HG03139 (cell line): ENCODE measurements at regions not wholly inside any gene's neighbourhood (a gene's known extent, or its start where the extent isn't known, plus 50 kb on each side); places are given as distances from the start of the nearest gene placed in this dataset.
"Not testable (repeated sequence)": the region's sequence is repeated elsewhere in the genome, so short reads cannot be mapped to it uniquely, and the experiment has no call there.

Experiments used
- ATAC-seq: cut with Tn5 transposase; IDR thresholded peaks from one replicate; pipeline ENCODE4 v1.9.1; 2021; ENCODE audit not compliant: unreplicated experiment

DNA sequence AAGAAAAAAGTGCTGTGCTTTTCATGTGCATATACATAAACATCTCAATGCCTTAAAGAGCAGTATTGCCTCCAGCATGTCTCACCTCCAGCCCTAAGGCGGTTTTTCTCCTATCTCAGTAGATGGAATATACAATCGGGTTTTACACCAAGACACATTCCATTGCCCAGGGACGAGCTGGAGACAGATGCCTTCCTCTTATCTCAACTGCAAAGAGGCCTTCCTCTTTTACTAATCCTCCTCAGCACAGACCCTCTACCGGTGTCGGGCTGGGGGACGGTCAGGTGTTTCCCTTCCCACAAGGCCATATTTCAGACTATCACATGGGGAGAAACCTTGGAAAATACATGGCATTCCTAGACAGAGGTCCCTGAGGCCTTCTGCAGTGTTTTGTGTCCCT, 385.3 kb downstream of the AMY1C start:
- ATAC-seq, result not testable (repeated sequence)

DNA sequence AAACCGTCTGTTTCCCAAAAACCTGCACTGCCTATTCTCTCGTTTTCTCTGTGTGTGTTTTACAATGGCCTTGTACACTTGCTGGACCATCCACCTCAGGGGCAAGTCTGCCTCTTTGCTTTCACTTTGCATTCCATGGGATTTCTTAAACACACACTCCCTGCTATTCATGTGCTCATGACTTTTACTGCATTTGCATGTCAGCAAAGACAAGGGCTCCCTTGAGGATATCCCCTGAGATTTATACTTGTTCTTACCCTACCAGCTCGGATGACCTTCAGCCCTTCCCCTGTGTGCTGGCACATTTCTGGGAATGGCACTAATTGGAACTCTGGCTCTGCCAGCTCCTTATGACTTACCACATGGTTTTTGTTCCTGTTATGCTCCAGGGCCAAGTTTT, 386.9 kb downstream of the AMY1C start:
- ATAC-seq, result no peak

DNA sequence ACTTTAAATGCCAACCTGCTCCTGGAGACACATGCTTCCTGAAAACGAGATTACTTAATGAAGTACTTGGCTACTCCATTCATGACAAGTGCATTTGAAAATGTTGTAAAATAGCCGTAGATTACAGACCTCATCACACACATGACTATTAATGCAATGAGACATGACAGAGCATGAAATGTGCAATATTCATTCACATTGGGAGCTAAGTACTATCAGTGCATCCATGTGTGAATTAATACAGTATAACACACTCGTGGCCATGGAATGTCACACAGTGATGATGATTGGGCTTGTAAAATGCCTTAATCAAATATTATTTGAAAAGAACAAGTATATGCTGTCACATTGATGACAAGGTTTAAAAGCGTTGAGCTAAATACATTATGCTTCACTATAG, 407.0 kb downstream of the AMY1C start:
- no peak for ATAC-seq

DNA sequence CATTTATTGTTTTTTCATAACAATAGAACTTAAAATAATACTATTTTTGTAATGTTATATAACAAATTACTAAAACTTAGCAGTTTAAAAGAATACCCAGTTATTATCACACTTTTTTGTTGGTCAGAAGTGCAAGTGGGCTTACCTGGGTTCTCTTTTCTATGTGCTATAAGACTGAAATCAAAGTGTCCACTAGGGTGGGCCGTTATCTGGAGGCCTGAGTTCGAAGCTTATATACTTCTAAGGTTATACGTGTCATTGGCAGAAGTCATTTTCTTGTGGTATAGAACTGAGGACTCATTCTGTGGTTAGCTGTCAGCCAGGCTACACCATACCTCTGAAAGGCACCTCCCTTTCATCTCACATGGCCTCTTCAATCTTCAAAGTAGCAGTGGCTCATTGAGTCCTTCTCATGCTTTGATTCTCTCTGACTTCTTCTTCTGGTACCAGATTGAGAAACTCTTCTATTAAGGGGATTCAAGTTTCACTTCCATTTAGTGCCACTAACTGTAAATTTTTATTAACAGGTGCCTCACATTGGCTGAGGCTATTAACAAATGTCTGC, 414.3 kb downstream of the AMY1C start:
- no peak for ATAC-seq

DNA sequence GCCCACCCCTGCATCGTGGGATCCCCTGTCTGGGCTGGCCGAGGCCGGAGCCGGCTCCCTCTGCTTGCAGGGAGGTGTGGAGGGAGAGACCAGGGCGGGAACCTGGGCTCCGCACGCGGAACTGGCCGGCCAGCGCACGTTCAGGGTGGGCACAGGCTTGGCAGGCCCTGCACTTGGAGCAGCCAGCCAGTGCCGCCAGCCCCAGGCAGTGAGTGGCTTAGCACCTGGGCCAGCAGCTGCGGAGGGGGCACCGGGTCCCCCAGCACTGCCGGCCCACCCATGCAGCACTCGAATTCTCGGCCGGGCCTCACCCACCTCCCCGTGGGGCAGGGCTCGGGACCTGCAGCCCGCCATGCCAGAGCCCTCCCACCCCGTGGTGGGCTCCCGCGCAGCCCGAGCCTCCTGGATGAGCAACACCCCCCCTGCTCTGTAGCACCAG, 422.6 kb downstream of the AMY1C start:
- no peak for ATAC-seq

DNA sequence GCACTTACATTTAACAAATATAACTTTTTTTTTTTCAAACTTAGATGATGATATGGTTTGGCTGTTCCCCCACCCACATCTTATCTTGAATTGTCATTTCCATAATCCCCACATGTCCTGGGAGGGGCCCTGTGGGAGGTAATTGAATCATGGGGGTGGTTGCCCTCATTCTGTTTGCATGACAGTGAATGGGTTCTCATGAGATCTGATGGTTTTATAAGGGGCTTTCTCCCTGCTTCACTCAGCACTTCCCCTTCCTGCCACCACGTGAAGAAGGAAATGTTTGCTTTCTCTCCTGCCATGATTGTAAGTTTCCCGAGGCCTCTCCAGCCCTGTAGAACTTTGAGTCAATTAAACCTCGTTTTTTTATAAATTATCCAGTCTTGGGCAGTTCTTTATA, 432.6 kb downstream of the AMY1C start:
- ATAC-seq, result no peak

DNA sequence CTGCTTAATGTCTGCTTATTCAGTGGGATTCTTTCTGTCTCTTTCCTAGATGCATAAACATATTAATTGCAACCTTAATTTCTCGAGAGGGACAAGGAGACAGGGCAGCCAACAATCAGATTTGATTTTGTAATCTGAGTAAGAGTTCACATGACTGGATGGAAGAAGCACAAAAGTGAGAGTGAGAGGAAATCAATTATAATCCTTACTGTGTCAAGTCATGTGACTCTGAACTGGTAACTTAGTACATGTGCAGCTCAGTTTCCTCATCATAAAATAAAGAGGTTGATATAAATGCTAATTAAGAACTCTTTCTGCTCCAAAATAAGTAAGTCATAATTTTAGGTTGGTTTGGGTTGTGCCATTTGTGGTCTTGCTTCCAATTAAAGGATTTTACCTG, 439.5 kb downstream of the AMY1C start:
- no peak for ATAC-seq

DNA sequence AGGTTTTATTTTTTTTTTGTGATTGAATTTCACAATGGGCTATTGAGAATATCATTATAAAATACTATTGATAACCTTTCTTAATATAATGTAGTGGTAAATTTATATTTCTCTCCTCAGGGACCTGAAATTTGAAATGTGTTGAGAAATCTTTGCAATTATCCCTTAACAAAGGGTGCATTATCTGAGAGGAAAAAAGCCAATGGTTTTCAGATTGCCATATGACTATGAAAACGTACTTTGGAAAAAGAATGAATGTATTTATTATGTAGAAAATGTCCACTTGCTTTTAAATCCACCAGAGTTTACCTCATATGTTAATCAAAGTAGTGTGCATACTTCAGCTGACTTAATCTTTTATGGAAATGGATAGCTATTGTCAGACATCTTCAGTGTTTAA, 441.1 kb downstream of the AMY1C start:
- ATAC-seq, result no peak

DNA sequence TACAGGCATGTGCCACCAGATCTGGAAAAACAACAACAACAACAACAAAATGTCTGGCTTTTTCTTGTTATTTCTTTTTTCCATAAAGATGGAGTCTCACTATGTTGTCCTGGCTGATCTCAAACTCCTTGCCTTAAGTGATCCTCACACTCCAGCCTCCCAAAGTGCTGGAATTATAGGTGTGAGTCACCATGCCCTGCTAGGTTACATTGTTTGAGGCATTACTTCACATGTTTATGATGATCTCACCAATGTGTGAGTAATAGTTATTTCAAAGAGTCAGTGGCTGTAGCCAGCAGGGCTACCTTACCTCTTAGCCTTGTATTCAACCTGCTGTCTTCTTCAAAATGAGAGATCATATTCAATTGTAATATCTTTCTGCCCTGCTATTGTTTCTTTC, 445.7 kb downstream of the AMY1C start:
- ATAC-seq, result no peak

DNA sequence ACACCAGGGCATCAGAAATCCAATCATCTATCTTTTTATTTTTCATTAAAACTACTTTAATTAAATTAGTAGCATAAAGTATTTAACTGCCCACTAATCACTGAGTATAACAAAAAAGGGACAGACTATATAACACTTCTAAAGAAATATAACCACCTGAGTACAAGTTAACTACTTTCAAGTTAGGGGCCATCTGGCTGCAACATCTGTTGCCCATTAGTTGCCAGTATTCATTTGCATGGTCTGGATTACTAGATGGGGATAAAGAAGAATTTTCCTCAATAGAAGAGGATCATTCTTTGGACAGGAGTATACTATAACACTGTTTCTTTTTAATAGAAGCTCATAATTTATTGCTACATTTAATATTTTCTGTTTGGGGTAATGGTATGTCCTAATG, 446.4 kb downstream of the AMY1C start:
- no peak for ATAC-seq

DNA sequence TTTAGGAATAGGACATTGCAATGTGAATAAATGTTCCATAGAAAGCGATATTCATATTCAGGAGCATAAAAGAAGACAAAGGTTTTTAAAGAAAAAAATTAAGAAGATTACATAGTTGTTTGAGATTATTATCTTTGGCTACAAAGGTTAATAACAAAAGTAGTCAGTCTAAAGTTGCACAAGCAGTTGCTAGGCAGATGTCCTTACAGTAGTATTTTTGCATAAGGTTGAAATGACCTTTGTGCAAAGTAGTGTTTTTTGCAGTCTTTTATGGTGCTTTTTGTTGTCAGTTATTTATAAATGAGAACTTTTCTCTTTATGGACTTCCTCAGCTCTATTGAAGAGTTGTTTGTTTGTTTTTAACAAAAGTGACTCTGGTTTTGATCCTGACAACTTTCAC, 447.8 kb downstream of the AMY1C start:
- no peak for ATAC-seq

DNA sequence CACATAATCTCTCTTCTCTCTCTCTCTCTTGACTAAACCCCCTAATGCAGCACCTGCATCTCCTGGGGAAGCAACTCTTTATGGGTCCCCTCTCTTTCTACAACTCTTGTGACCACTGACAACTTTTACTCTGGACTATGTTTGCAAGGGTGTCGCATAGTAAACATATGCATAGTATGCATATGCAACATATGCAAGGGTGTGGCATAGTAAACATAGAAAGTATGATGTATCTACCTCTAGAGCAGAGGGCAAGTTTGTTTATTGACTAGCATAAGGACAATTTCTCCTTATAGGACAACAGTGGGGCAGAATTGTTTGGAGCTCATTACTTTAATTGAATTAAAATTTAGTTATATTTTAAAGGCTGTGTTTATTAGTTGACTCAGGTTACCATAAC, 462.5 kb downstream of the AMY1C start:
- no peak for ATAC-seq

DNA sequence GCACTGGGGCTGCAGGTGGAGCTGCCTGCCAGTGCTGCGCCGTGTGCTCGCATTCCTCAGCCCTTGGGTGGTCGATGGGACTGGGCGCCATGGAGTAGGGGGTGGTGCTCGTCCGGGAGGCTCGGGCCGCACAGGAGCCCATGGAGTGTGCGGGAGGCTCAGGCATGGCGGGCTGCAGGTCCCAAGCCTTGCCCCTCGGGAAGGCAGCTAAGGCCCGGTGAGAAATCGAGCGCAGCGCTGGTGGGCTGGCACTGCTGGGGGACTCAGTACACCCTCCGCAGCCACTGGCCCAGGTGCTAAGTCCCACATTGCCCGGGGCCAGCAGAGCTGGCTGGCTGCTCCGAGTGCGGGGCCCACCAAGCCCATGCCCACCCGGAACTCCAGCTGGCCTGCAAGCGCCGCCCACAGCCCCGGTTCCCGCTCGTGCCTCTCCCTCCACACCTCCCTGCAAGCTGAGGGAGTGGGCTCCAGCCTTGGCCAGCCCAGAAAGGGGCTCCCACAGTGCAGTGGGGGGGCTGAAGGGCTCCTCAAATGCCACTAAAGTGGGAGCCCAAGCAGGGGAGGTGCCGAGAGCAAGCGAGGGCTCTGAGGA, 467.8 kb downstream of the AMY1C start:
- ATAC-seq, result not testable (repeated sequence)

DNA sequence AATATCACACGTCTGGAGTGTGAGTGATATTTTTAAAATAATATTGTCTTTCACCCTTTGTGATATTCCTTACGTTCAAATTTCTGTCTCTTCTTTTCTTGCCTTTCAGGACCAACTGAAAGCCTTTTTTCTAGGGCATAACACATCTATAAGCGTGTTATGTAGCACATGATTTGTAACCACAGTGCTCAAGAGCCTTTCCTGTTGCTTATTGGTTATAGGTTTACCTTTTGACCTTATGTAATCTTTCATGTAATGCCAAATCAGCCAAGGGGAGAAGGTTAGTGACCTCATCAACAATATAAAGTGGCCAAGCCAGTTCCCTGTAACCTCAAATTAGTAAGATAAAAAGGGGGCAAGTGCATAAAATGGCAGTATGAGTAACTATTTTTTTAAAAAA, 480.2 kb downstream of the AMY1C start:
- ATAC-seq, result no peak

DNA sequence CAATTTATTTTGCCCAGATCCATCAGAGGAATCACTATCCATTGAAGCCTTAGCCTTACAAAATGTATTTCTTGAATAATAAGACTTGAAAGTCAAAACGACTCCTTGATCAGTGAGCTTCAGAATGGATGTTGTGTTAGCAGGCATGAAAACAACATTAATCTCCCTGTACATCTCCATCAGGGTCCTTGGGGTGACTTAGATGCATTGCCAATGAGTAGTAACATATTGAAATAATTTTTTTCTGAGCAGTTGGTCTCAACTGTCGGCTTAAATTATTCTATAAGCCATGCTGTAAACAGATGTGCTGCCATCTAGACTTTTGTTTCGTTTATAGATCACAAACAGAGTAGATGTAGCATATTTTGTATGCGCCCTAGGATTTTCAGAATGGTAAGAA, 482.0 kb downstream of the AMY1C start:
- no peak for ATAC-seq

DNA sequence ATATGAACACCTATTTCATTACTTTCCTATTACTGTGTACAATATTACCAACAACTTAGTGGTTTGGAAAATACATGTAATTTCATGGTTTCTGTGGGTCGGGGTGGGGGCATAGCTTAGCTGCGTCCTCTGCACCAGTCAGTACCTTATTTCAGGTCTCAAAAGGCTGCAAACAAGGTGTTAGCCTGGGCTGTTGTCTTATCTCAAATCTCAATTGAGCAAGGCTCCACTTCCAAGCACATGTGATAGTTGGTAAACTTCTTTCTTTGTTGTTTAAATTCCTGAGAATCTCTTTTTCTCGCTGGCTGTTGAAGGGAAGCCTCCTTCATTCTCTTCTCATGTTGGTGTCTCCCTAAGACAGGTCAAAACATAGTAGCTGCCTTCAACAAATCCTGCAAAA, 485.4 kb downstream of the AMY1C start:
- no peak for ATAC-seq

DNA sequence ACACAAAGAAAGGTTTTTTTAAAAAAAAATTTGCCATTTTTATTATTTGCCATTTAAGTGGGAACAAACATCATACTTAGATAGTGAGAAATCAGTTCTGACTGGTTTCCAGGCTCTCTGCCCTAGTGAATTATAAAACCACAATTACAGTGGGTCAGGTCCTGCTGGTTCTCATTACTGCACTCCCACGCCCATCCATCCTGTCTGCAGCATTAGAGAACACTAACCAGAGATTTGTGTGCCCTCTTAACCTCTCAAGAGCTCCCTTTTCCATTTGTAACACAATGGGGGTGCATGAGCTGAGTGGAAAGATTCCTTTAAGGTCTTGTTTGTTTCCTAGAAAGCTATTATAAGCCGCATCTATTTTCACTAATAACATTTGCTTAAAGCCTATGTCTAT, 489.3 kb downstream of the AMY1C start:
- ATAC-seq, result no peak

DNA sequence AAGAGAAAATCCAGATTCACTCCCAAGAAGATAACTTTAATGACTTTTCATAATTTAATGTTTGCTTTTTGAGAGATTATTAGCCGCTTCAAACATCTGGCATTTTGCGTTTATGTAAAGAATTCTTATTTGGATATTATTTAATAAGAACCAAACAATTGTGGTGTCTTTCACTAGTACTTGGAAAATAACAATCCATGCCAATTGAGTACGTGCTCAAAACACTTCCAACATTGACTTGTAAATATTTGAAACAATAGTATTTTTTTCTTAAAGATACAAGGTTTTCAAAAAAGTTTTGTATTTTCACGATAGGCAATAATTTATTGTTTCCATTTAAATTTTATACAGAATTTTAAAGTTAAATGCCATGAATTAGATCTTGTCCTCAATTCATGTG, 498.7 kb downstream of the AMY1C start:
- no peak for ATAC-seq

DNA sequence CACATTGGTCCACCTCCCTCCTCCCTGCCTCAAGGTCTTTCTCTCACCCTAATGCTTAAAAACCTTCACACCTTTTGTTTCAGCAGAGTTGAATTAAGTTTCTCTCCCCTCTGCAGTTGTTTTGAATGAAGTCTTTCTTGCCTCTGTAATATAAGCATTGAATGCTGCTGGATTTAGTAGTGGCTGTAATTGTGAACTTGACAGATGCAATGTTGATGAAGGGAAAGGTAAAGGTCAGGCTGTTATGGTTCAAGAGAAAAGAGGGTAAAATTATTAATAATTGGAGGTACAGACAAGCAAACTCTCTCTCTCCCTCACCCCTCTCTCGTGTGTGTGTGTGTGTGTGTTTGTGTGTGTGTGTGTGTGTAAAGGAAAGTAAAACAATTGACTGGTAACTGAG, 509.8 kb downstream of the AMY1C start:
- no peak for ATAC-seq

DNA sequence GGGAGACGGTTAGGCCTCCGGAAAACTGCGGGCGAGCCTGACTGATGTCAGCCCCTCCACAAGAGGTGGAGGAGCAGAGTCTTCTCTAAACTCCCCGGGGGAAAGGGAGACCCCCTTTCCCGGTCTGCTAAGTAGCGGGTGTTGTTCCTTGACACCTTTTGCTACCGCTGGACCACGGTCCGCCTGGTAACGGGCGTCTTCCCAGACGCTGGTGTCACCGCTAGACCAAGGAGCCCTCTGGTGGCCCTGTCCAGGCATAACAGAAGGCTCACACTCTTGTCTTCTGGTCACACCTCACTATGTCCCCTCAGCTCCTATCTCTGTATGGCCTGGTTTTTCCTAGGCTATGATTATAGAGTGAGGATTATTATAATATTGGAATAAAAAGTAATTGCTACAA, 513.4 kb downstream of the AMY1C start:
- ATAC-seq, result not testable (repeated sequence)

DNA sequence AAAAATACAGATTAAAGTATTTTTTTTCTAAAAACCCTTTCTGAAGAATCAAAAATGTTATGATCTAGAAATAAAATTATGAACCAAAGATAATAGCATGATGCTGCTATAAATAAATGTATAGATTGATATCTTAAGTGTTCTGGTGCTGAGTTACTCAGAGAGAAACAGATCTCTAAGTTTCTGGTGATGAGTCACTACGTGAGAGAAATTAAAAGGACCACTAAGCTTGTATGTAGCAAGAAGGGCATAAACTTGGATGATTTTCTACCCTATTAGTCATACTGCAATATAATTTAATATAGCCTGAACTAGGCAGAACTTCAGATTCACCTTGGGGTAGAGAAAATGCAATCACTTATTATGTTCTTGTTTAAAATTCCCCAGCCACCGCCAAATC, 514.8 kb downstream of the AMY1C start:
- no peak for ATAC-seq

DNA sequence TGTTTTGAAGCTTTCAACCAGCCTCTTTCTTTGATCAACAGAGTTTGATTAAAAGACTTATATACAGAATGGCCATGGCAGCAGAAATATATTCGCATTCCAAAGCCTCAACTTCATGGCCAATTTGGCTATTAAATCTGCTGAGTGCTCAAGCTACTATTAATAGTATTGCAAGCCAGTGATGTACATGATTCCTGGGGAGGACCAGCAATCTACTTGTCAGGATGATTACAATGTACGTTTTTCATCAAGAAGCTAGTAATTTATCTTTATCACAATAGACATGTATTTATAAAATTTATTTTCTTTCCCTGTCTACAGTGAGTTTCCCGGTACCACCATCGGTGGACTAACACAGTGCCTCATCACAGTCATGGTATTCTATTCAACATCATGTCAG, 515.5 kb downstream of the AMY1C start:
- no peak for ATAC-seq

DNA sequence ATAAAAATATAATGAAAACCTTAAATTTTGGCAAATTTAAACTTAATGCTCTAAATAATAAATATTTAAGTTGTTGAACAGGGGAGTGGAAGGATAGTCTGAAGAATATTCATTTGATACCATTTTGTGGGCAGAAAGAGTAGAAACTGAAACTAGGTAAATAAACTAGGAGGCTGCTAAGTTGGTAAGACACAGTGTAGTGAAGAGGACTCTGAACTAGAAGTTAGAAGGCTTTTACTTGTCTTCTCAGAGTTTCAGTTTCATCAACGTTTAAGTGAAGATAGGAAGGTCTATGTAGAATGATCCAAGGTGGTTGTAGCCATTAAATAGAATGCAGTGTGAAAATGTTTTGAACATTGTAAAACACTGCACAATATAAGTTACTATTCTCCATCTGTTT, 516.9 kb downstream of the AMY1C start:
- peak; percentile 61 for ATAC-seq
